HG03439 (cell line): ENCODE measurements at regions not wholly inside any gene's neighbourhood (a gene's known extent, or its start where the extent isn't known, plus 50 kb on each side); places are given as distances from the start of the nearest gene placed in this dataset.

Source experiments
- ATAC-seq: cut with Tn5 transposase; IDR thresholded peaks from one replicate; pipeline ENCODE4 v1.9.1; 2021; ENCODE audit warnings: mild to moderate bottlenecking, moderate library complexity; ENCODE audit not compliant: unreplicated experiment

DNA sequence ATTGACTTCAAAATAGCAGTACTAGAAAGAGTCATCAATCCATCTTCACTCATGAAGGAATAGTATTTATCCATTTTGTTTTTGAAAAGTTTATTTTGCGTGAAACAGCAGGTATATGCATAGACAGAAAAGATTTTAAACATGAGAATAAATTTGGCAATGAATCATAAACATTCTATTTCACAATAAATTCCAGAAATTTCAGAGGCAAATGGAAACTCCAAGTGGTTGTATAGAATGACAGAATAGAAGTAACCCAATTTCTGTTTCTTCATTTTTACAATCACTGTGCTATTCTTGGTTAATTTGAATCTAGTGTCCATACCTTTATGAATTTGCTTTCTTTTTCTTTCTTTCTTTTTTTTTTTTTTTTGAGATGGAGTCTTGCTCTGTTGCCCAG lies 173.0 kb upstream of the ECI2 start:
- ATAC-seq = no peak

DNA sequence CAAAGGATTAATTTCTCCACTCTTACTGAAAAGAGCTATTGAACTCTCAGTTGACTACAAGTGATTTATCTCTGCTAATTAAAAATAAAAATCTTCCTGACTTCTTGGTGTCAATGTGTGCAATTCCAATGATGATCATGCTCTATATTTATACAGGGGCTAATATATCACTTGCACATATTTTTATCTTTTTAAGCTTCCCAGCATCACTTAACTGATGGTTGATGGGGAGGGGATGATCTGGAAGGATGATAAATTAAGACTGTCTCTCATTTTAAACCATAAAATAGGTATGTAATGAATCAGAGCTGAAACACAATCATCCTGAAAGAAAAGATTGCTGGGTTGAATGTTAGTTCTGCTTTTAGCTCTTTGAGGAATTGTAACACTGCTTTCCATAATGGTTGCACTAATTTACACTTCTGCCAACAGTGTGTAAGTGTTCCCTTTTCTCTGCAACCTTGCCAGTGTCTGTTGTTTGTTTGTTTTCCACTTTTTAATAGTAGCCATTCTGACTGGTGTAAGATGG lies 169.6 kb upstream of the ECI2 start:
- ATAC-seq = no peak

DNA sequence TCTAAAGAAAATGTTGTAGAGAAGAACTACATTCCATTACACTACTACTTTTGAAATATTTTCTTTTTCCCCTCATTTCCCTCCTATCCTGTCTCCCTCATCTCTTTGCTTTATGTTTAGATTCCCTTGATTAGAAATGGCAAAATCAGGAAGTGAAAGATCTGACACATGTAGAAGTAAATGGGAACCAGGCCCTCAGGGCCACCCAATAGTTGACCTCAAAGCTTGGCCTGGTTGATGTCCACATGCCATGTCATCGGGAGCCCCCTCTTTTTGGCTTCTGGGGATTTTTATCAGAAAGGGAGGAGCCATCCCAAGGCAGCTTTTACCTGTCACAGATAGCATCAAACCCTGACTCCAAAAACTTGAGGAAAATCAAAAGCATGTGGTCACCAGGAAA lies 168.3 kb upstream of the ECI2 start:
- no peak for ATAC-seq

DNA sequence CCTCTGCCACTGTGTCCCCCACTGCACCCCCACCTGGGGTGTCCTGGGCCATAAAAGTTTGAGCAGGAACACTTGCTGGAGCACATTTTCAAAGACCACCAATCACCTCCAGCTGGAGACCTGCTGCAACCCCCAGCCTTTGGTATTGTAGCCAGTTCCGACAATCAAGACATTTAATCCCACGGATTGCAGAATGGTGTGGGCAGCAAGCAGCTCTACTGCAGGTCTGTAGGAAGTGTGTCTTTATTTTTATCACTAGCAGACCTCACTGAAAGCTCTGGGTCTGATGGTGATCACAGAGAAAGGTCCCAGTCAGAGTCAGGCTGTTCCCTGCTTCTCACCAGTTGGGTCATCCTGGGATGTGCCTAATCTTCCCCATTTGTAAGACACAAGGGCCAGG lies 167.1 kb upstream of the ECI2 start:
- no peak for ATAC-seq

DNA sequence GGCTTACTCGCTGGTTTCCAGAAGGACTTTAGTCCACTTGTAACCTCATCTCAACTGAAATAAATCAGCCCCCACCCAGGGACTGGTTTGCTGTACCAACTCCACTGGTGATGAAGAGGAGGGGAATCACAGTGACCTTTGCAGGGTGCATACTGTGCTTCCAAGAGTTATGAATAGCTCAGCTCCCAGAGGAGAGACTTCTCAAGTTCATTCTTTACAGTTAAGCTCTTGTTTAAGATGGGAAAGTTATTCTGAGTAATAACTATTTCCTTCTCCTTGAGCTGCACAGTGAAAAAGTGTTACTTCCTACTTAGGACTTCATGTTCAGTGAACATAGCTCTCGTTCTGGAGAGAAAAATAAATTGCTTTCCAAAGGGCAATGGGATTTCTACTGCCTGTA lies 166.5 kb upstream of the ECI2 start:
- no peak for ATAC-seq

DNA sequence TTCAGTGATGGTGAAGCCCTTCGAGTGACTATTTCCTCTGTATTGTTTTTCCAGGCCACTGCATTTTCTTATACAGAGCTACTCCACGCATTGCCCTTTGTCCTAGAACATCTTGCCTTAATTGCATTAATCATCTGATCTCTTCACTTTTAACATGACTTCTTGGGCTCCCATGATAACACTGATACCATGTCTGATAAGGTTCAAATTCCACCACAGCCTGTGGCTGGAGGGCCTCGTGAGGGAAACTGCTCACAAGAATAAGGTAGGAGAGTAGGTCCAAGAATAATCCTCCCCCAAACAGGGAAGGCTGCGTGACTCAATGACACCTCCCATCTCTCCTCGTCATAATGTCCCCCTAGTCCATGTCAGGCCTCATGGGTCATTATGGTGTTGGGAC lies 165.5 kb upstream of the ECI2 start:
- ATAC-seq = no peak

DNA sequence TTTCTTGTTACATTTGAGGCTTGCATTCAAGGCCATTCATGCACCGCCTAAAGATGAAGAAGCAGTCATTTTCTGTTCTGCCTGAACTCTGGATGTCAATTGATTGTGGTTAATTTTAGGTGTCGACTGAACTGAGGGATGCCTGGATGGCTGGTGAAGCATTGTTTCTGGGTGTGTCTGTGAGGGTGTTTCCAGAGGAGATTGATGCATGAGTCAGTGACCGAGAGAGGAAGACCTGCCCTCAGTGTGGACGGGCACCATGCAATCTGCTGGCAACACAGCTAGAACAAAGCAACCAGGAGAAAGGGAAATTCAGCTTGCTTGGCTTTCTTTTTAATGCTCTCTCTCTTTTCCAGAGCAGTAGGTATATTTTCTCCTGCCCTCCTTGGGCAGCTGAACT lies 164.1 kb upstream of the ECI2 start:
- ATAC-seq = no peak

DNA sequence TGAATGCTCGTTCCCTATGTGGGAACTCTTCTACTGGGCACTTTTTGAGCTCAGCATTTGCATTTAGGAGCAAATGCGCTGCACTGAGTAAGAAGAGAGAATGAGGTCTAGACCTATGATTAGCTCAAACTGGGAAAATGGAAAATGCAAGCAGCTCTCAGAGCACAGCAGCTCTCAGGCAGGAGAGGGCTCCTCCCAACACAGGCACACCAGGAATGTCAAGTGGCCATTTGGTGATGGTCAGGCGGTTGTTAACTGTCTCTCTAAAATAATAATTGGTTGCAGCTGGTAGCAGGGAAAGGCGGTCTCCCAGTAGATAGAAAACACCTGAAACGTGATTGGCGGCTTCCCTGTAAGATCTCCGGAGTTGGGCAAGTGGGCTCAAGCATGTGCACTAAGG lies 162.0 kb upstream of the ECI2 start:
- no peak for ATAC-seq

DNA sequence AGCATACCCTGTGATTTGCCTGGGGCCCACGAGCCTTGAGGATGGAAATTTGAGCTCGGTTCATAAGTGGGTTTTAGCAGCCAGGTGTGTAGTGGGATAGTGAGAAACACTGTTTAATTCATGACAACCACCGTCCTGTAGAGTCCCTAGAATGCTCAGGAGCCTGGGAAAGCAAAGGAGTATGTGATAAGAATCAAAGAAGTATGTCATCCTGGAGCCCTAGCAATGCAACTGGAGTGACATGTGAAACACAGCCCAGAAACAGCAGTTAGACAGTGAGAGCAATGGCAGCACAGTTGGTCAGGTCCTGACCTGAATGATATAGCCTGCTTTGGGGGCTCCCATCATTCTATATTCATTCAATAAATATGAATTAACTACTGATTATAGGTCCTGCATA lies 161.2 kb upstream of the ECI2 start:
- no peak for ATAC-seq

DNA sequence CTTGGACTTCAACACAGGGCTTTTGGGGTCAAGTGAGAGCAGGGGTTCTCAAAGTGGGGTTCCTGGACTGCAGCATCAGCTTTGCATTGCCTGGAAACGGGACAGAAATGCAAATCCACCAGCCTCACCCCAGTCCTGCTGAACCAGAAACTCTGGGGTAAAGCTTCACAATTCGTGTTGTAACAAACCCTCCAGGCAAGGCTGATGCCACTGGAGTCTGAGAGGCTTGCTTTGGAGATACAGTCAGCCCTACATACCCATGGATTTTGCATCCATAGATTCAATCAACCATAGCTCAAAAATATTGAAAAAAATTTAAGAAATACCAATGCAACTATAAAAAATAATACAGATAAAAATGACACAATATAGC lies 160.4 kb upstream of the ECI2 start:
- ATAC-seq = no peak

DNA sequence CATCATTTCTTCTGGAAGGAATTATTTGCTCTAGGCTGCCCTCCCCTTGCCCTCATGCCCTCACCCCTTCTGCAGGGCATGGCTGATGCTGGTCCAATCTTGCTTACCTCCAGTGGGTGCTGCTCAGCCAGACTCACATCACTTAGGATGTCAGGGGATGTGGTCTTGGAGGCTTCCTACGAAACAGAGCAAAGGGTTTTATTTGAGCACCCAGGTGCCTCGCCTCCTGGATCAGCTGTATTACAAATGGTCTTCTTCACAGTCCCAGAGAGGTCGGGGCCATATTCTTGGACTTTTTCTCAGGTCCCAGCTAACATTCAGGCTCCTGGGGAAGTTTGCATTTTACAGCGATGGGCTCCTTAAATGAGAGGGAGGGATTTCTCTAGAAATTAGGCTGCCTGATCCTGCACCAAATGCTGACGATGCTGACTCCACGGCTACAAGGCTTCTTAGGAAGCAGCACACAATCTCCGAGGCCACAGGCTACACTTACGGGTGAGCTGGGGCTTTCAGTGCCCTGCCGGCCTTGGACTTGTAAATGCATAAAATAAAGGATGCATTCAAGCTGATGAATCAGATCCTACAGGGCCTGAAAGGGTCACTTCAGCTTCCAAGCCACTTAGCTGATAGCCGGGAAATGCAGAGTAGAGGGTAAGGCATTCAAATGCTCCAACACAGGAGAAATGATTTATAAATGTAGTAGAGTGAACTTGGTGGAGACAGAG lies 159.8 kb upstream of the ECI2 start:
- ATAC-seq = no peak

DNA sequence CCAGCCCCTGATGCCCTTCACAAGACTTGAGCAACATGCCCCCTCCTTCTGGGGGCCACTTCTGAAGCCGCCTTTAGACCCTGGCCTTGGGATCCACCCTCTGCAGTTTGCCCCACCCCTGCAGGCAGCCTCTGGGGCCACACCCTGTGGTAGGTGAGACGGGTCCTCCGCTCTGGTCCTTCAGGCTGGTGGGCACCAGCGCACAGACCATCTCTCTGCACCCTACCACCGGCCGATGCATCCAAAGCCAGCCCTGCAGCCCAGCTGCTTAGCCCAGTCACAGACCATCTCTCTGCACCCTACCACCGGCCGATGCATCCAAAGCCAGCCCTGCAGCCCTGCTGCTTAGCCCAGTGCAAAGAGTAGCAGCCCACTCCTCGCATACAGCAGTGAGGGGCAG lies 159.3 kb upstream of the ECI2 start:
- no peak for ATAC-seq

DNA sequence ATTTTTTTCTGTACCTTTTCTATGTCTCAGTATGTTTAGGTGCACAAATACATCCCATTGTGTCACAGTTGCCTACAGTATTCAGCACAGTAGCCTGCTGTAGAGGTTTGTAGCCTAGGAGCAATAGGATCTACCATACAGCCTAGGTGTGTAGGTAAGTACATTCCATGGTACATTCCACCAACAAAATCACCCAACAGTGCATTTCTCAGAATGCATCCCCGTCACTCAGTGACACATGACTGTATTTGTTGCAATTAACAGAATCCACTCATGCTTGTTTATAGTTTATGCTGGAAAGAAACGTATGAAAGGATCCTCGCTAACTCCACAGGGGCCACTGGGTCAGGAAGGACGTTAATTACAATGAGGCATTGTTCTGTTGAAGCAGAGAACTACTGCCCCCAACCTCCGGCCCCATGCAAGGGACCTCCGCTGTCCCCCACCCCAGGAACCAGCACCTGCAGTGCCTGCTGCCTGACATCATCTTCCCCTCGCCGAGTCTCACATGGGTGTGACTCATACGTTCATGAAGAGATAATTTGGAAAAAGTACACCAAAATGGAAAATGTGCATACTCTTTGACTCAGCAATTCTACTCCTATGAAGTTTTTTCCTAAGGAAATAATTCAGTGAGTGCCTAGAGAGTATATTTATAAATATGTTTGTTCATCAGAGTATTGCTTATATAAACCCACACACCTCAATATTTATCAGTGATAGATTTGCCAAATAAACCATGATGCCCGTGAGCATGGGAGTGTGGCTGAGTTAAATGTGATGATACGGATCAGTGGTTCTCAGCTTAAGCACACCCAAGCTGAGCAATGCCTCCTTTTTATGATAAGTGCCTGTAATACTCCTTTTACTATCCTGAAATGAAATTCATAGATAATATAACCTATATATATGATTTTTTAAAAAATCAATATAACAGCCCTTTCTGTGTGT lies 156.4 kb upstream of the ECI2 start:
- ATAC-seq = no peak

DNA sequence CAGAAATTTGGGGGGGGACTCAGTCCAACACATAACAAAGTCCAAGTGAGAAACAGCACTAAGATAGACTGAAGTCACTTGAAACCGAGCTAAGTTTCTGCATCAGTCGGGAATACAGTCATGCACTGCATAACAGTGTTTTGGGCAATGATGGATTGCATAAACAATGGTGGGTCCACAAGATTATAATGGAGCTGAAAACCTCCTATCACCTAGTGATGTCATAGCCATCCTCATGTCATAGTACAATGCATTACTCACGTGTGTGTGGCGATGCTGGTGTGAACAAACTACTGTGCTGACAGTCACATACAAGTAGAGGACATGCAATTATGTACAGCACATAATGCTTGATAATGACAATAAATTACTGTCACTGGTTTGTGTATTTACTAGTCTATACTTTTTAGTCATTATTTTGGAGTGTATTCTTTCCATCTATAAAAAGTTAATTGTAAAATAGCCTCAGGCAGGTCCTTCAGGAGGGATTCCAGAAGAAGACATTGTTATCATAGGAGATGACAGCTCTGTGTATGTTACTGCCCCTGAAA lies 154.5 kb upstream of the ECI2 start:
- no peak for ATAC-seq

DNA sequence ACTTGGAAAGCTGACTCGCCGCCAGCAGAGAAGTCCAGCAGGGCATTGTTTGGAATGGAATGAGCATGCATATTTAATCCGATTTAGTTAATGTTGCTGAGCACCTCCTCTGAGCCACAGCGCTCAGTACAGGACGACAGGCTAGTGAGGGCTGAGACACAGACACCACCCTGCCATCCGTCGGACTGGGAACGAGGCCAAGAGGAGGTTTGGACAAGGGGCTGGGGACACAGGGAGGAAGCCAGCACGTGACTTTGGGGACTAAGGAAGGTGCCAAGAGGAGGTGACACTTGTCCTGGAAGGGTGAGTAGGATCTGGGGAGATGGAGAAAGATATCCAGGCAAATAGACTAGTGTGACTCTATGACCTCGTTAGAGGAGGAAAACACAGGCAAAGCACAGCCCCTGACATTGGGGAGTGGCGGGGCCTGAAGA lies 152.5 kb upstream of the ECI2 start:
- ATAC-seq = no peak

DNA sequence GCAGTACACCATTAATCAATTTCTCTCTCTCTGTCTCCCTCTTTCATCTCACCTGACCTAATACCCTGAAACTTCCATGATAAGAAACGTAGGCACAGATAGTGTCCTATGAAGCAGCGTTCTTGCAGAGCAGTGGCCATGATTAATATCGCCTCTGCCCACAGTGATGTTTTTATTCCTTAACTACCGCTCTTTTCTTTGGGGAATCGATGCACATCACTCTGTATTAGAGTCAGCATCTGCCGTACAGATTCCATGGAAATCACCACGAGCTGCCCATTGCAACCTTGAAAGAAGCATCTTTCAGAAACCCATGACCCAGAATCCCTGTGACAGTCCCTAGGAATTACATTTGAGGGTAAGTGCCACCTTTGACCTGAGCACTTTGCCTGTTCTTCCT lies 152.0 kb upstream of the ECI2 start:
- no peak for ATAC-seq

DNA sequence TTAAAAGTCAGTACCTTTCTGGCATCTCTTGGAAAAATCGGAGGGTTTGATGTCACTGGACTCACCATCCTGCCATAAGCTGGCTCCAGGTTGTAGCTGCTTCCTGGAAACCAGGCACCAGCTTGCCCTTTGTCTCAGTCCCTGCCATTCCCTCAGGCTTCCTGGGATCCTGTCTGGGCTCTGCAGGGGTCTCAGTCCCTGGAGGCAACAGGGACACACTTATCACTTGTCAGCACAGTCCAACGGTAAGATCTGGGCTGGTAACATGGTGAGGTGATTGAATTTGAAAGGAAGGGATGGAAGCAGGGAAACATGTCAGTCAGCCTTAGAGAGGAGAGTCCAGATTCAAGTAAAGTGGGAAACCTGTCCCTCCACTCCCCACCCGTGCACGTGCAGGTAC lies 147.6 kb upstream of the ECI2 start:
- ATAC-seq = no peak

DNA sequence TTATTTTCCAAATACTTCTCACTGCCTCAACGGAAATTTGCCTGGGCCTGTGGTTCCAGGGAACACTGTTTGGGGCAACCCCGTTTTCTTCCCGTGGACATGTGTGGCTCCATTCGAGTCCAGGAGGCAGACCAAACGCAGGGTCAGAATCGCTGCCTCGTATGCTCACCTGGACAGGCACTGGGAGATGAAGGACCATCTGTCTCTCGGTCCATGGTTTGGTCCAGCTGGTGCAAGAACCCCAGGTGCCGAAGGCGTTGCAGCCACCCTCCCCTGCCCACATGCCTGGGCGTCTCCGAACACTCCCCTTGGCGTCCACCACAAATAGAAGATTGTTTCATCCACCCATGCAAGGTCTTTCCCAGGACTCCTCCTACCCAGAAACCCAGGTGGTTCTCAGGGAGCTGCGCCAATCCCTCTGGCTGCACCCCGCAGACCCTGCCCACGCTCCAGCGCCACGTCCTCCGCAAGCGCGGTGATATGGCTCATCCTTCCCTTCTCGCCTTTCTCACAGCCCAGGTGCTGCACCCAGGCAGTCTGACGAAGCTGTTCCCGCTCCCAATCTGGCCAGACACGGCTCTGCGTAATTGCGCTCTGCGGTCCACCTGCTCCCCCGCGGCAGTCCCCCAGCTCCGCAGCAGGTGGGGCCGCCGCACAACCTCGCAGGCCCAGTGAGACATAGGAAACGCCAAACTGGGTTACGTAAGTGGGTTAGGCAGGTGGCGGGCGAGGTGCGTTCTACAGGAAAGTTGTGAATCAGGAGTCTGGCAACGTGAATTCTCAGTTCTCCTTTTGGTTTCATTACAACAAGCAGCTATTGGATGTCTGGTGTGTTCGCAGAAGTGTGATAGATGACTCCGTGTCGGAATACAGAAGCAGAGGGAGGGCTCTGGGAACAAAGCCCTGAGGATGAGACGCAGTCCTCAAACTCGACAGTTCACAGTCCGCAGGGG lies 146.2 kb upstream of the ECI2 start:
- ATAC-seq = peak; percentile 66

DNA sequence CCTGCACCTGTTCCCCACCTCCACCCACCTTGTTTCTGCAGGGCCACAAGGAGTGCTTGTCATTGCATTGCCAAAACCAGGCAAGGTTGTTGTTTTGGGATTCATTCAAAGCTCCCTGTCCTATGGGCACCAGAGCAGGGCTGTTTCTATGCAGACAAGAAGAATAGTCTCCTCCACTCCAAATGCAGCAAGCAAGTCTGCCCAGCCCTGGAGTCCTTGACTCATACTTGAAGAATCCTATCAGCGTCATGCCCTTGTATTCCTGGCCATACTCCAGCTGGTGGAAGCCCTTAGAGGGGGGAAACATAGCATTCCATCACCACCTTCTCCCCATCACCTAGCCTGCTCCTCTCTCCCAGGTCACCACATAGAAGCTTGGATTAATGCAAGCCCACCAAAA lies 145.3 kb upstream of the ECI2 start:
- ATAC-seq = no peak

DNA sequence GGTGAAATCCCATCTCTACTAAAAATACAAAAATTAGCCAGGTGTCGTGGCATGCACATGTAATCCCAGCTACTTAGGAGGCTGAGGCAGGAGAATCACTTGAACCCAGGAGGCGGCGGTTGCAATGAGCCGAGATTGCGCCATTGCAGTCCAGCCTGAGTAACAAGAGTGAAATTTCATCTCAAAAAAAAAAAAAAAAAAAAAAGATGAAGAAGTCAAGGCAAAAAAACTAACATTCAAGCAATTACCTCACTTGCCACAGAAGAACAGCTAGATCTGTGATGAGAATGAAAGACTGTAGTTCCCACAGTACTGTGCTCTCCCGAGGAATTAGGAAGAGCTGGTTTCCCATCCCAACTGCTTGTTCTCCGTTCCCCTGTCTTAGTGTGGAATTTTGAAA lies 144.7 kb upstream of the ECI2 start:
- no peak for ATAC-seq
